GM23338 (cell line): ENCODE measurements at regions not wholly inside any gene's neighbourhood (a gene's known extent, or its start where the extent isn't known, plus 50 kb on each side); places are given as distances from the start of the nearest gene placed in this dataset.

Experiments
- ATAC-seq: fragments of 200-7000 bp; cut with Tn5 transposase; 3 replicates; pipeline ENCODE4 v1.9.1; 2020
- DNase-seq: peaks from one replicate; pipeline ENCODE4 v3.0.0-alpha.2; 2015; ENCODE audit warnings: low spot score
- H2AFZ ChIP-seq: fragments of 200-600 bp; sonication (generic); 2 replicates; pipeline ENCODE4 v1.8.0; 2016; ENCODE audit warnings: antibody characterized with exemption, mild to moderate bottlenecking, moderate library complexity
- H3F3A ChIP-seq: fragments of 200-600 bp; sonication (generic); replicated peaks from 2 replicates; pipeline ENCODE4 v1.8.0; 2017; ENCODE audit warnings: antibody characterized with exemption, mixed run types, low read depth
- H3K27ac ChIP-seq: fragments of 200-600 bp; sonication (generic); 2 replicates; pipeline ENCODE4 v1.6.1; 2016; ENCODE audit warnings: low read depth
- H3K27me3 ChIP-seq: fragments of 200-600 bp; sonication (generic); 2 replicates; pipeline ENCODE4 v1.8.0; 2016; ENCODE audit warnings: mild to moderate bottlenecking, mixed run types, moderate library complexity; ENCODE audit not compliant: insufficient read depth
- H3K36me3 ChIP-seq: fragments of 200-600 bp; sonication (generic); 2 replicates; pipeline ENCODE4 v1.8.0; 2016; ENCODE audit warnings: mild to moderate bottlenecking; ENCODE audit not compliant: insufficient read depth
- H3K4me1 ChIP-seq: fragments of 200-600 bp; sonication (generic); 2 replicates; pipeline ENCODE4 v1.8.0; 2016; ENCODE audit warnings: mild to moderate bottlenecking, moderate library complexity; ENCODE audit not compliant: insufficient read depth
- H3K4me2 ChIP-seq: fragments of 200-600 bp; sonication (generic); 2 replicates; pipeline ENCODE4 v1.7.1; 2017; ENCODE audit warnings: mixed run types
- H3K4me3 ChIP-seq: fragments of 200-600 bp; sonication (generic); 2 replicates; pipeline ENCODE4 v1.6.1; 2016; ENCODE audit warnings: mixed run types
- H3K79me2 ChIP-seq: fragments of 200-600 bp; sonication (generic); replicated peaks from 2 replicates; pipeline ENCODE4 v1.8.0; 2017; ENCODE audit warnings: mild to moderate bottlenecking; ENCODE audit not compliant: insufficient read depth
- H3K9me2 ChIP-seq: fragments of 200-600 bp; sonication (generic); 2 replicates; pipeline ENCODE4 v1.8.0; 2017; ENCODE audit not compliant: insufficient read depth
- H4K20me1 ChIP-seq: fragments of 200-600 bp; sonication (generic); replicated peaks from 2 replicates; pipeline ENCODE4 v1.8.0; 2017; ENCODE audit warnings: mild to moderate bottlenecking; ENCODE audit not compliant: insufficient read depth
- H3K27ac Mint-ChIP-seq: 2 replicates; pipeline ENCODE4 v1.8.0; 2020; ENCODE audit warnings: inconsistent platforms, mild to moderate bottlenecking, moderate library complexity, mixed read lengths
- H3K27me3 Mint-ChIP-seq: 3 replicates; pipeline ENCODE4 v1.8.0; 2022; ENCODE audit warnings: low read depth, mild to moderate bottlenecking, moderate library complexity, mixed read lengths, inconsistent platforms; ENCODE audit not compliant: insufficient read depth, poor library complexity
- H3K36me3 Mint-ChIP-seq: 3 replicates; pipeline ENCODE4 v1.8.0; 2021; ENCODE audit warnings: low read depth, mild to moderate bottlenecking, inconsistent platforms, moderate library complexity, mixed read lengths
- H3K4me1 Mint-ChIP-seq: 3 replicates; pipeline ENCODE4 v1.8.0; 2020; ENCODE audit warnings: mild to moderate bottlenecking, inconsistent platforms, mixed read lengths
- H3K4me3 Mint-ChIP-seq: 3 replicates; pipeline ENCODE4 v1.8.0; 2021; ENCODE audit warnings: moderate library complexity, mild to moderate bottlenecking, inconsistent platforms, mixed read lengths
- H3K9me3 Mint-ChIP-seq: 3 replicates; pipeline ENCODE4 v1.8.0; 2020; ENCODE audit warnings: moderate library complexity, mild to moderate bottlenecking, inconsistent platforms, mixed read lengths
- CREB1 ChIP-seq: fragments of 250-450 bp; sonication (Bioruptor Pico); IDR thresholded peaks from 2 replicates; pipeline ENCODE4 v1.5.0; 2020; ENCODE audit warnings: low read depth, mild to moderate bottlenecking, moderate library complexity
- ETS1 ChIP-seq: IDR thresholded peaks from 2 replicates; pipeline ENCODE4 v1.6.1; 2016; ENCODE audit warnings: antibody characterized with exemption
- EZH2 ChIP-seq: fragments of 200-600 bp; sonication (generic); IDR thresholded peaks from one replicate; pipeline ENCODE4 v1.8.0; 2017; ENCODE audit warnings: antibody characterized with exemption, mild to moderate bottlenecking, low read depth; ENCODE audit not compliant: unreplicated experiment
- EZH2phosphoT487 ChIP-seq: fragments of 200-600 bp; sonication (generic); IDR thresholded peaks from one replicate; pipeline ENCODE4 v1.8.1; 2018; ENCODE audit warnings: antibody characterized with exemption; ENCODE audit not compliant: unreplicated experiment
- JUNB ChIP-seq: IDR thresholded peaks from one replicate; pipeline ENCODE4 v1.6.1; 2016; ENCODE audit warnings: antibody characterized with exemption; ENCODE audit not compliant: unreplicated experiment
- NANOG ChIP-seq: IDR thresholded peaks from 2 replicates; pipeline ENCODE4 v1.6.1; 2016; ENCODE audit warnings: antibody characterized with exemption, borderline replicate concordance
- POLR2AphosphoS5 ChIP-seq: IDR thresholded peaks from 2 replicates; pipeline ENCODE4 v1.6.1; 2016; ENCODE audit warnings: antibody characterized with exemption, low read depth
- STAT1 ChIP-seq: IDR thresholded peaks from one replicate; pipeline ENCODE4 v1.6.1; 2016; ENCODE audit warnings: antibody characterized with exemption; ENCODE audit not compliant: unreplicated experiment
- ZNF114 ChIP-seq: fragments of 250-450 bp; sonication (Bioruptor Pico); IDR thresholded peaks from 2 replicates; pipeline ENCODE4 v1.5.0; 2020; ENCODE audit warnings: mild to moderate bottlenecking, moderate library complexity
- ZNF331 ChIP-seq: fragments of 250-450 bp; sonication (Bioruptor Pico); IDR thresholded peaks from 2 replicates; pipeline ENCODE4 v1.5.0; 2020; ENCODE audit warnings: low read depth, mild to moderate bottlenecking, moderate library complexity
- TF ChIP-seq, protein P1 (sequence below), 2 experiments: fragments of 200-600 bp in 1 of 2; sonication (generic) in 1 of 2; conservative IDR thresholded peaks; 2 replicates each; pipeline versions ENCODE4 v1.5.1 to v1.6.1; 2016 to 2017; ENCODE audit warnings: antibody characterized with exemption in 2 of 2, low read depth in 2 of 2, mild to moderate bottlenecking in 2 of 2, moderate library complexity in 1 of 2
- TF ChIP-seq, protein P2 (sequence below): fragments of 250-450 bp; sonication (Bioruptor Pico); IDR thresholded peaks from 2 replicates; pipeline ENCODE4 v1.5.0; 2020; ENCODE audit warnings: mild to moderate bottlenecking, moderate library complexity
- TF ChIP-seq, protein P3 (sequence below): IDR thresholded peaks from one replicate; pipeline ENCODE4 v1.6.1; 2018; ENCODE audit warnings: antibody characterized with exemption; ENCODE audit not compliant: unreplicated experiment

GRCh38 chr11:86126862-86127261, 58.0 kb upstream of the PICALM start:
- TF ChIP-seq, protein P1, sequence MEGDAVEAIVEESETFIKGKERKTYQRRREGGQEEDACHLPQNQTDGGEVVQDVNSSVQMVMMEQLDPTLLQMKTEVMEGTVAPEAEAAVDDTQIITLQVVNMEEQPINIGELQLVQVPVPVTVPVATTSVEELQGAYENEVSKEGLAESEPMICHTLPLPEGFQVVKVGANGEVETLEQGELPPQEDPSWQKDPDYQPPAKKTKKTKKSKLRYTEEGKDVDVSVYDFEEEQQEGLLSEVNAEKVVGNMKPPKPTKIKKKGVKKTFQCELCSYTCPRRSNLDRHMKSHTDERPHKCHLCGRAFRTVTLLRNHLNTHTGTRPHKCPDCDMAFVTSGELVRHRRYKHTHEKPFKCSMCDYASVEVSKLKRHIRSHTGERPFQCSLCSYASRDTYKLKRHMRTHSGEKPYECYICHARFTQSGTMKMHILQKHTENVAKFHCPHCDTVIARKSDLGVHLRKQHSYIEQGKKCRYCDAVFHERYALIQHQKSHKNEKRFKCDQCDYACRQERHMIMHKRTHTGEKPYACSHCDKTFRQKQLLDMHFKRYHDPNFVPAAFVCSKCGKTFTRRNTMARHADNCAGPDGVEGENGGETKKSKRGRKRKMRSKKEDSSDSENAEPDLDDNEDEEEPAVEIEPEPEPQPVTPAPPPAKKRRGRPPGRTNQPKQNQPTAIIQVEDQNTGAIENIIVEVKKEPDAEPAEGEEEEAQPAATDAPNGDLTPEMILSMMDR (conservative IDR thresholded peaks at IDR 0.05; ENCODE audit: low read depth in 2 of 2): no peak
- no peak for TF ChIP-seq EZH2
- no peak for TF ChIP-seq POLR2AphosphoS5
- TF ChIP-seq STAT1: no peak
- TF ChIP-seq NANOG: no peak
- no peak for TF ChIP-seq ZNF331
- no peak for TF ChIP-seq CREB1 (CRISPR knock-in tag)
- TF ChIP-seq, protein P2, sequence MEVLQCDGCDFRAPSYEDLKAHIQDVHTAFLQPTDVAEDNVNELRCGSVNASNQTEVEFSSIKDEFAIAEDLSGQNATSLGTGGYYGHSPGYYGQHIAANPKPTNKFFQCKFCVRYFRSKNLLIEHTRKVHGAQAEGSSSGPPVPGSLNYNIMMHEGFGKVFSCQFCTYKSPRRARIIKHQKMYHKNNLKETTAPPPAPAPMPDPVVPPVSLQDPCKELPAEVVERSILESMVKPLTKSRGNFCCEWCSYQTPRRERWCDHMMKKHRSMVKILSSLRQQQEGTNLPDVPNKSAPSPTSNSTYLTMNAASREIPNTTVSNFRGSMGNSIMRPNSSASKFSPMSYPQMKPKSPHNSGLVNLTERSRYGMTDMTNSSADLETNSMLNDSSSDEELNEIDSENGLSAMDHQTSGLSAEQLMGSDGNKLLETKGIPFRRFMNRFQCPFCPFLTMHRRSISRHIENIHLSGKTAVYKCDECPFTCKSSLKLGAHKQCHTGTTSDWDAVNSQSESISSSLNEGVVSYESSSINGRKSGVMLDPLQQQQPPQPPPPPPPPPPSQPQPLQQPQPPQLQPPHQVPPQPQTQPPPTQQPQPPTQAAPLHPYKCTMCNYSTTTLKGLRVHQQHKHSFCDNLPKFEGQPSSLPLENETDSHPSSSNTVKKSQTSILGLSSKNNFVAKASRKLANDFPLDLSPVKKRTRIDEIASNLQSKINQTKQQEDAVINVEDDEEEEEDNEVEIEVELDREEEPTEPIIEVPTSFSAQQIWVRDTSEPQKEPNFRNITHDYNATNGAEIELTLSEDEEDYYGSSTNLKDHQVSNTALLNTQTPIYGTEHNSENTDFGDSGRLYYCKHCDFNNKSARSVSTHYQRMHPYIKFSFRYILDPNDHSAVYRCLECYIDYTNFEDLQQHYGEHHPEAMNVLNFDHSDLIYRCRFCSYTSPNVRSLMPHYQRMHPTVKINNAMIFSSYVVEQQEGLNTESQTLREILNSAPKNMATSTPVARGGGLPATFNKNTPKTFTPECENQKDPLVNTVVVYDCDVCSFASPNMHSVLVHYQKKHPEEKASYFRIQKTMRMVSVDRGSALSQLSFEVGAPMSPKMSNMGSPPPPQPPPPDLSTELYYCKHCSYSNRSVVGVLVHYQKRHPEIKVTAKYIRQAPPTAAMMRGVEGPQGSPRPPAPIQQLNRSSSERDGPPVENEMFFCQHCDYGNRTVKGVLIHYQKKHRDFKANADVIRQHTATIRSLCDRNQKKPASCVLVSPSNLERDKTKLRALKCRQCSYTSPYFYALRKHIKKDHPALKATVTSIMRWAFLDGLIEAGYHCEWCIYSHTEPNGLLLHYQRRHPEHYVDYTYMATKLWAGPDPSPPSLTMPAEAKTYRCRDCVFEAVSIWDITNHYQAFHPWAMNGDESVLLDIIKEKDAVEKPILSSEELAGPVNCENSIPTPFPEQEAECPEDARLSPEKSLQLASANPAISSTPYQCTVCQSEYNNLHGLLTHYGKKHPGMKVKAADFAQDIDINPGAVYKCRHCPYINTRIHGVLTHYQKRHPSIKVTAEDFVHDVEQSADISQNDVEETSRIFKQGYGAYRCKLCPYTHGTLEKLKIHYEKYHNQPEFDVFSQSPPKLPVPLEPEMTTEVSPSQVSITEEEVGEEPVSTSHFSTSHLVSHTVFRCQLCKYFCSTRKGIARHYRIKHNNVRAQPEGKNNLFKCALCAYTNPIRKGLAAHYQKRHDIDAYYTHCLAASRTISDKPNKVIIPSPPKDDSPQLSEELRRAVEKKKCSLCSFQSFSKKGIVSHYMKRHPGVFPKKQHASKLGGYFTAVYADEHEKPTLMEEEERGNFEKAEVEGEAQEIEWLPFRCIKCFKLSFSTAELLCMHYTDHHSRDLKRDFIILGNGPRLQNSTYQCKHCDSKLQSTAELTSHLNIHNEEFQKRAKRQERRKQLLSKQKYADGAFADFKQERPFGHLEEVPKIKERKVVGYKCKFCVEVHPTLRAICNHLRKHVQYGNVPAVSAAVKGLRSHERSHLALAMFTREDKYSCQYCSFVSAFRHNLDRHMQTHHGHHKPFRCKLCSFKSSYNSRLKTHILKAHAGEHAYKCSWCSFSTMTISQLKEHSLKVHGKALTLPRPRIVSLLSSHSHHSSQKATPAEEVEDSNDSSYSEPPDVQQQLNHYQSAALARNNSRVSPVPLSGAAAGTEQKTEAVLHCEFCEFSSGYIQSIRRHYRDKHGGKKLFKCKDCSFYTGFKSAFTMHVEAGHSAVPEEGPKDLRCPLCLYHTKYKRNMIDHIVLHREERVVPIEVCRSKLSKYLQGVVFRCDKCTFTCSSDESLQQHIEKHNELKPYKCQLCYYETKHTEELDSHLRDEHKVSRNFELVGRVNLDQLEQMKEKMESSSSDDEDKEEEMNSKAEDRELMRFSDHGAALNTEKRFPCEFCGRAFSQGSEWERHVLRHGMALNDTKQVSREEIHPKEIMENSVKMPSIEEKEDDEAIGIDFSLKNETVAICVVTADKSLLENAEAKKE (CRISPR knock-in tag): no peak
- TF ChIP-seq EZH2phosphoT487: no peak
- TF ChIP-seq ETS1: no peak
- TF ChIP-seq, protein P3, sequence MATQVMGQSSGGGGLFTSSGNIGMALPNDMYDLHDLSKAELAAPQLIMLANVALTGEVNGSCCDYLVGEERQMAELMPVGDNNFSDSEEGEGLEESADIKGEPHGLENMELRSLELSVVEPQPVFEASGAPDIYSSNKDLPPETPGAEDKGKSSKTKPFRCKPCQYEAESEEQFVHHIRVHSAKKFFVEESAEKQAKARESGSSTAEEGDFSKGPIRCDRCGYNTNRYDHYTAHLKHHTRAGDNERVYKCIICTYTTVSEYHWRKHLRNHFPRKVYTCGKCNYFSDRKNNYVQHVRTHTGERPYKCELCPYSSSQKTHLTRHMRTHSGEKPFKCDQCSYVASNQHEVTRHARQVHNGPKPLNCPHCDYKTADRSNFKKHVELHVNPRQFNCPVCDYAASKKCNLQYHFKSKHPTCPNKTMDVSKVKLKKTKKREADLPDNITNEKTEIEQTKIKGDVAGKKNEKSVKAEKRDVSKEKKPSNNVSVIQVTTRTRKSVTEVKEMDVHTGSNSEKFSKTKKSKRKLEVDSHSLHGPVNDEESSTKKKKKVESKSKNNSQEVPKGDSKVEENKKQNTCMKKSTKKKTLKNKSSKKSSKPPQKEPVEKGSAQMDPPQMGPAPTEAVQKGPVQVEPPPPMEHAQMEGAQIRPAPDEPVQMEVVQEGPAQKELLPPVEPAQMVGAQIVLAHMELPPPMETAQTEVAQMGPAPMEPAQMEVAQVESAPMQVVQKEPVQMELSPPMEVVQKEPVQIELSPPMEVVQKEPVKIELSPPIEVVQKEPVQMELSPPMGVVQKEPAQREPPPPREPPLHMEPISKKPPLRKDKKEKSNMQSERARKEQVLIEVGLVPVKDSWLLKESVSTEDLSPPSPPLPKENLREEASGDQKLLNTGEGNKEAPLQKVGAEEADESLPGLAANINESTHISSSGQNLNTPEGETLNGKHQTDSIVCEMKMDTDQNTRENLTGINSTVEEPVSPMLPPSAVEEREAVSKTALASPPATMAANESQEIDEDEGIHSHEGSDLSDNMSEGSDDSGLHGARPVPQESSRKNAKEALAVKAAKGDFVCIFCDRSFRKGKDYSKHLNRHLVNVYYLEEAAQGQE: no peak
- no peak for TF ChIP-seq JUNB
- TF ChIP-seq ZNF114 (CRISPR knock-in tag): no peak
- Histone ChIP-seq H3K4me2 (no peak overlapping the region), H3K36me3 (no peaks in the 10 kb centered on the region), H3K79me2 (no peaks in the 10 kb centered on the region), H4K20me1 (no peaks in the 10 kb centered on the region), H3K27me3 (no peaks in the 10 kb centered on the region), H3K4me3 (no peak overlapping the region), H3K9me2 (0 out of 2 replicates have a peak, but pooled peaks cover 8% of the 10 kb centered on the region), H2AFZ (no peak overlapping the region), H3K27ac (no peak overlapping the region), H3F3A (no peaks in the 10 kb centered on the region), H3K4me1 (no peaks in the 10 kb centered on the region)
- peaks cover 3% of the 10 kb centered on the region for H3K27me3 Mint-ChIP-seq
- no peaks in the 10 kb centered on the region for H3K9me3 Mint-ChIP-seq
- H3K36me3 Mint-ChIP-seq: no peaks in the 10 kb centered on the region
- ATAC-seq (no peak), DNase-seq (no peak)
- H3K27ac Mint-ChIP-seq: no peak overlapping the region
- no peak overlapping the region for H3K4me3 Mint-ChIP-seq
- H3K4me1 Mint-ChIP-seq: no peaks in the 10 kb centered on the region
